Keratinocyte (primary cell): ENCODE measurements at regions not wholly inside any gene's neighbourhood (a gene's known extent, or its start where the extent isn't known, plus 50 kb on each side); places are given as distances from the start of the nearest gene placed in this dataset.

Source experiments
- CTCF ChIP-seq, 3 experiments: IDR thresholded peaks in 1 of 3; conservative IDR thresholded peaks in 1 of 3; optimal IDR thresholded peaks in 1 of 3; 2 replicates in 2 of 3; 3 replicates in 1 of 3; pipeline versions ENCODE3 to v1.5.1; 2011; ENCODE audit warnings: low read length in 3 of 3, mild to moderate bottlenecking in 3 of 3, moderate library complexity in 2 of 3, control low read depth in 1 of 3, inconsistent platforms in 1 of 3; ENCODE audit not compliant: insufficient read depth in 2 of 3; ENCODE audit errors: extremely low read depth in 1 of 3
- EZH2 ChIP-seq: IDR thresholded peaks from one replicate; pipeline ENCODE4 v1.6.1; 2012; ENCODE audit warnings: inconsistent platforms, mild to moderate bottlenecking, low read length, moderate library complexity

- TF ChIP-seq CTCF (optimal IDR thresholded peaks at IDR 0.05 in 1 of 3, IDR thresholded peaks at IDR 0.05 in 1 of 3, conservative IDR thresholded peaks at IDR 0.05 in 1 of 3; ENCODE audit: extremely low read depth in 1 of 3, insufficient read depth in 2 of 3, low read length in 3 of 3) (no peak), EZH2 (no peak)
Observed at GRCh38 chr13:104831831-104832230, 1703.6 kb downstream of the EFNB2 start.
